ENCODE measurements at regions not wholly inside any gene's neighbourhood (a gene's known extent, or its start where the extent isn't known, plus 50 kb on each side); places are given as distances from the start of the nearest gene placed in this dataset.

GRCh38 chr21:18760247-18760646 is 356.7 kb upstream of the TMPRSS15 start:
- no peak overlapping the region for H3K27ac ChIP-seq
- H3K36me3 ChIP-seq: no peaks in the 10 kb centered on the region
- ATAC-seq (no peak), DNase-seq (no peak)
- H3K4me3 ChIP-seq: no peak overlapping the region
- H3K4me1 ChIP-seq: no peaks in the 10 kb centered on the region
- H3K27me3 ChIP-seq: no peaks in the 10 kb centered on the region
- TF ChIP-seq CTCF (IDR thresholded peaks at IDR 0.05): no peak
- intact Hi-C loops (cut with DNase I): no loop called here
- peaks cover 0 to 26% (median 0%) of the 10 kb centered on the region in 11 donors for H3K9me3 ChIP-seq
- 85 to 88% methylated on average over 5 of the region's 5 CpGs for whole genome bisulfite sequencing, 2 donors

- Histone ChIP-seq H3K4me3 (no peak overlapping the region), H3K27me3 (no peaks in the 10 kb centered on the region), H3K36me3 (no peaks in the 10 kb centered on the region), H3K27ac (no peak overlapping the region), H3K9me3 (peaks cover 0 to 30% (median 0%) of the 10 kb centered on the region in 11 donors), H3K4me1 (no peaks in the 10 kb centered on the region)
- DNase-seq (no peak), ATAC-seq (no peak)
- 93 to 95% methylated on average over 15 of the region's 15 CpGs for WGBS, 2 donors
- TF ChIP-seq CTCF (IDR thresholded peaks at IDR 0.05): no peak
- intact Hi-C loops (cut with DNase I): no loop called here
Measured at GRCh38 chr21:18764720-18765119, 361.1 kb upstream of the TMPRSS15 start.

- no peak for TF ChIP-seq CTCF (IDR thresholded peaks at IDR 0.05)
- Histone ChIP-seq H3K27me3 (no peaks in the 10 kb centered on the region), H3K36me3 (no peaks in the 10 kb centered on the region), H3K9me3 (peaks cover 0 to 12% (median 0%) of the 10 kb centered on the region in 11 donors), H3K4me1 (no peaks in the 10 kb centered on the region), H3K27ac (no peak overlapping the region), H3K4me3 (no peak overlapping the region)
- WGBS, 2 donors: 77 to 82% methylated on average over 2 of the region's 2 CpGs
- intact Hi-C loops (cut with DNase I): no loop called here
- no peak for ATAC-seq
- DNase-seq: no peak
Measured at GRCh38 chr21:18769599-18769998, 366.0 kb upstream of the TMPRSS15 start.

GRCh38 chr21:18771845-18772380 is 368.3 kb upstream of the TMPRSS15 start:
- no peaks in the 10 kb centered on the region for H3K4me1 ChIP-seq
- no peaks in the 10 kb centered on the region for H3K27me3 ChIP-seq
- no peak for DNase-seq
- H3K9me3 ChIP-seq: peaks cover 0 to under 1% (median 0%) of the 10 kb centered on the region in 11 donors
- H3K4me3 ChIP-seq: no peak overlapping the region
- no peak for ATAC-seq
- intact Hi-C loops (cut with DNase I): no loop called here
- no peak for TF ChIP-seq CTCF (IDR thresholded peaks at IDR 0.05)
- no peak overlapping the region for H3K27ac ChIP-seq
- 70 to 79% methylated on average over 4 of the region's 4 CpGs for WGBS, 2 donors
- no peaks in the 10 kb centered on the region for H3K36me3 ChIP-seq
